ENCODE measurements at regions not wholly inside any gene's neighbourhood (a gene's known extent, or its start where the extent isn't known, plus 50 kb on each side); places are given as distances from the start of the nearest gene placed in this dataset.

GRCh38 chr2:79219383-79219988, 59.9 kb upstream of the REG3A start:
- no peak for DNase-seq
- intact Hi-C loops (cut with DNase I) = no loop called here
- no peak for ATAC-seq (ENCODE audit: poor library complexity)

- ATAC-seq (ENCODE audit: poor library complexity) (no peak), DNase-seq (no peak)
- intact Hi-C loops (cut with DNase I) = no loop called here
Observed at GRCh38 chr2:79210274-79210917, 50.8 kb upstream of the REG3A start.

Measured in Right ventricle myocardium superior (tissue), 1 donor.